ENCODE measurements at regions not wholly inside any gene's neighbourhood (a gene's known extent, or its start where the extent isn't known, plus 50 kb on each side); places are given as distances from the start of the nearest gene placed in this dataset.

DNA sequence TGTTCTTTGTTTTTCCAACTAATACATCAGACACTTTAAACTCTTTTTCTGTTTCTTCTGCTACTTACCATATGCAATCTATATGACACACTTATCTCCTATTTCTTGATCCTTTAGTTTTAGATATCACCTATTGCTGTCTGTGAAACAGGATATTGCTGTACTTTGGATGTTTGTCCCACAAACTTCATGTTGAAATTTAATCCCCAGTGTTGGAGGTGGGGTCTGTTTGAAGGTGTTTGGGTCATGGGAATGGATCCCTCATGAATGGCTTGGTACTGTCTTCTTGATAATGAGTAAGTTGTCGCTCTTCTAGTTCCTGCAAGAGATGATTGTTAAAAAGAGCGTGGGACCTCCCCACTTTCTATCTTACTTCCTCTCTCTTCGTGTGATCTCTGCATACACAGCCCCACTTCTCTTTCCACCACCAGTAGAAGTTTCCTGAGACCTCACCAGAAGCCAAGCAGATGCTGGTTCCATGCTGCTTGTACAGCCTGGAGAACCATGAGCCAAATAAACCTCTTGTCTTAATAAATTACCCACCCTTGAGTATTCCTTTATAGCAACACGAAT is 244.2 kb downstream of the NHLRC3 start:
- TF ChIP-seq, protein P1, sequence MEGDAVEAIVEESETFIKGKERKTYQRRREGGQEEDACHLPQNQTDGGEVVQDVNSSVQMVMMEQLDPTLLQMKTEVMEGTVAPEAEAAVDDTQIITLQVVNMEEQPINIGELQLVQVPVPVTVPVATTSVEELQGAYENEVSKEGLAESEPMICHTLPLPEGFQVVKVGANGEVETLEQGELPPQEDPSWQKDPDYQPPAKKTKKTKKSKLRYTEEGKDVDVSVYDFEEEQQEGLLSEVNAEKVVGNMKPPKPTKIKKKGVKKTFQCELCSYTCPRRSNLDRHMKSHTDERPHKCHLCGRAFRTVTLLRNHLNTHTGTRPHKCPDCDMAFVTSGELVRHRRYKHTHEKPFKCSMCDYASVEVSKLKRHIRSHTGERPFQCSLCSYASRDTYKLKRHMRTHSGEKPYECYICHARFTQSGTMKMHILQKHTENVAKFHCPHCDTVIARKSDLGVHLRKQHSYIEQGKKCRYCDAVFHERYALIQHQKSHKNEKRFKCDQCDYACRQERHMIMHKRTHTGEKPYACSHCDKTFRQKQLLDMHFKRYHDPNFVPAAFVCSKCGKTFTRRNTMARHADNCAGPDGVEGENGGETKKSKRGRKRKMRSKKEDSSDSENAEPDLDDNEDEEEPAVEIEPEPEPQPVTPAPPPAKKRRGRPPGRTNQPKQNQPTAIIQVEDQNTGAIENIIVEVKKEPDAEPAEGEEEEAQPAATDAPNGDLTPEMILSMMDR (conservative IDR thresholded peaks at IDR 0.05), result no peak
- no peak overlapping the region for H3K4me3 Mint-ChIP-seq
- H3K36me3 Mint-ChIP-seq (ENCODE audit: low read depth), result no peaks in the 10 kb centered on the region
- H3K4me1 ChIP-seq (ENCODE audit: control insufficient read depth, insufficient read depth, low read length), result no peaks in the 10 kb centered on the region
- H3K27ac ChIP-seq (ENCODE audit: low read depth, low read length), result no peak overlapping the region
- H3K4me3 ChIP-seq (ENCODE audit: low read length), result no peak overlapping the region
- DNase-seq, result no peak
- H3K36me3 ChIP-seq (ENCODE audit: control insufficient read depth, insufficient read depth, low read length), result no peaks in the 10 kb centered on the region
- H3K9me3 Mint-ChIP-seq, result peaks cover 9% of the 10 kb centered on the region
- no peak overlapping the region for H3K27ac Mint-ChIP-seq
- H3K4me1 Mint-ChIP-seq, result peaks cover 15% of the 10 kb centered on the region
- WGBS, 2 experiments (ENCODE audit: insufficient coverage in 1 of 2, insufficient read length in 1 of 2), result 86 to 96% methylated on average over 3 to 4 of the region's 4 CpGs
- H3K9ac ChIP-seq (ENCODE audit: extremely low read depth, low read length, poor library complexity, severe bottlenecking), result no peak overlapping the region
- H3K27me3 Mint-ChIP-seq (ENCODE audit: insufficient read depth), result peaks cover 36% of the 10 kb centered on the region
- peaks cover 10% of the 10 kb centered on the region for H3K9me3 ChIP-seq (ENCODE audit: control insufficient read depth, low read length)
- no peaks in the 10 kb centered on the region for H3K27me3 ChIP-seq (ENCODE audit: control insufficient read depth, insufficient read depth, low read length, poor library complexity, severe bottlenecking)

DNA sequence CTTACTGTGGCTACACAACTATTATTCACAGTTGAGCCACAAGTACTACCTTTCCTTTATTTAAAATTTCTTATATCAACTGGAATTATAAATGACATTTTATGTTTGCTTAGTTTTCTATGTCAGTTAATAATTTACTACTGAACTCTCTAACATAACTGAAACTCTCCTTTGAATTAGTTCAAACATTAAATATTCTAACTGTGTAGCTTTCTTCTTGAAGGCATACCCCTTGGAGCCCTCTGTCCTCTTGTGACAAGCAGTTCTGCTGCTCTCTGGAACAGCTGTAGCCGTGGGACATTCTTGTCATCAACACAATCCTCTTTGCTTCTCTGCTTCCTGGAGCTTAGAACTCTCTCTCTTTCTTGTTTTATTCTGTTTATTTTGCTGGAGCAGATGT is 244.8 kb downstream of the NHLRC3 start:
- H3K27me3 ChIP-seq (ENCODE audit: control insufficient read depth, insufficient read depth, low read length, poor library complexity, severe bottlenecking), result no peaks in the 10 kb centered on the region
- Mint-ChIP-seq H3K9me3 (peaks cover 15% of the 10 kb centered on the region), H3K36me3 (ENCODE audit: low read depth) (no peaks in the 10 kb centered on the region), H3K4me3 (no peak overlapping the region), H3K27ac (no peak overlapping the region), H3K27me3 (ENCODE audit: insufficient read depth) (peaks cover 36% of the 10 kb centered on the region), H3K4me1 (peaks cover 15% of the 10 kb centered on the region)
- no peak overlapping the region for H3K27ac ChIP-seq (ENCODE audit: low read depth, low read length)
- 92% methylated on average over 1 of the region's 1 CpG; no CpG with 5 or more reads in 1 of the 2 experiments for WGBS, 2 experiments (ENCODE audit: insufficient coverage in 1 of 2, insufficient read length in 1 of 2)
- TF ChIP-seq, protein P1 (conservative IDR thresholded peaks at IDR 0.05), result no peak
- H3K9me3 ChIP-seq (ENCODE audit: control insufficient read depth, low read length), result peaks cover 13% of the 10 kb centered on the region
- H3K9ac ChIP-seq (ENCODE audit: extremely low read depth, low read length, poor library complexity, severe bottlenecking), result no peak overlapping the region
- H3K4me3 ChIP-seq (ENCODE audit: low read length), result no peak overlapping the region
- no peaks in the 10 kb centered on the region for H3K4me1 ChIP-seq (ENCODE audit: control insufficient read depth, insufficient read depth, low read length)
- no peak for DNase-seq
- no peaks in the 10 kb centered on the region for H3K36me3 ChIP-seq (ENCODE audit: control insufficient read depth, insufficient read depth, low read length)

DNA sequence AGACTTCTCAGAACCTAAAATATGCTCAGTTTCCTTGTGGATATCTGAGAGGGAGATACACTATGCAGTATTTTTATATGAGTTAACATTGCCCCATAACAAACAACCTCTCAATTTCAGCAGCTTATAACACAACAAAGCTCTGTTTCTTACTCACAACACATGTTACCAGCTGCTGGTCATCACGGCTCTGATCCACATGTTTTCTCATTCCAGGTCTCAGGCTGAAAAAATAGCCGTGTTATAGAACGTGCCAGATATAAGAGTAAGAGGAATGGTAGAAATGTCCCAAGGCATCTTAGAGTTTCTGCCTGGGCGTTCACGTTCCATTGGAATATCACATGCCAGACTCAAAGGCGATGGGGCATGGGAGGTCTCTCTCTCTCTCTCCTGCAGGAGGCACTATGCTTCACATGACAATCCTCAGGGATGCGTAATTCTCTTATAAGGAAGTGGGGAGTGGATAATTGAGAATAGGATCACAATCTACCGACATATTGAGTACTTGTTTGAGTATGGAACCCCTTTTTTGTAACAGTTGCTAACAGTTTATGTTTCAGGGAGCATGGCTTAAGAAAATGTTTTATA is 246.6 kb downstream of the NHLRC3 start:
- H3K4me1 Mint-ChIP-seq, result peaks cover 15% of the 10 kb centered on the region
- TF ChIP-seq, protein P1 (conservative IDR thresholded peaks at IDR 0.05), result peak; percentile 72

More for the DNA sequence above, 246.6 kb downstream of the NHLRC3 start:
- no peak overlapping the region for H3K9ac ChIP-seq (ENCODE audit: extremely low read depth, low read length, poor library complexity, severe bottlenecking)
- Mint-ChIP-seq H3K36me3 (ENCODE audit: low read depth) (no peaks in the 10 kb centered on the region), H3K4me3 (no peak overlapping the region), H3K9me3 (peaks cover 23% of the 10 kb centered on the region), H3K27ac (no peak overlapping the region), H3K27me3 (ENCODE audit: insufficient read depth) (peaks cover 34% of the 10 kb centered on the region)
- no peaks in the 10 kb centered on the region for H3K36me3 ChIP-seq (ENCODE audit: control insufficient read depth, insufficient read depth, low read length)
- no peak overlapping the region for H3K27ac ChIP-seq (ENCODE audit: low read depth, low read length)
- H3K27me3 ChIP-seq (ENCODE audit: control insufficient read depth, insufficient read depth, low read length, poor library complexity, severe bottlenecking), result no peaks in the 10 kb centered on the region
- peaks cover 13% of the 10 kb centered on the region for H3K9me3 ChIP-seq (ENCODE audit: control insufficient read depth, low read length)
- 90 to 93% methylated on average over 5 to 8 of the region's 8 CpGs for WGBS, 2 experiments (ENCODE audit: insufficient coverage in 1 of 2, insufficient read length in 1 of 2)
- H3K4me1 ChIP-seq (ENCODE audit: control insufficient read depth, insufficient read depth, low read length), result no peaks in the 10 kb centered on the region
- peak; percentile 54 for DNase-seq
- H3K4me3 ChIP-seq (ENCODE audit: low read length), result no peak overlapping the region
